ENCODE measurements at regions not wholly inside any gene's neighbourhood (a gene's known extent, or its start where the extent isn't known, plus 50 kb on each side); places are given as distances from the start of the nearest gene placed in this dataset.

DNA sequence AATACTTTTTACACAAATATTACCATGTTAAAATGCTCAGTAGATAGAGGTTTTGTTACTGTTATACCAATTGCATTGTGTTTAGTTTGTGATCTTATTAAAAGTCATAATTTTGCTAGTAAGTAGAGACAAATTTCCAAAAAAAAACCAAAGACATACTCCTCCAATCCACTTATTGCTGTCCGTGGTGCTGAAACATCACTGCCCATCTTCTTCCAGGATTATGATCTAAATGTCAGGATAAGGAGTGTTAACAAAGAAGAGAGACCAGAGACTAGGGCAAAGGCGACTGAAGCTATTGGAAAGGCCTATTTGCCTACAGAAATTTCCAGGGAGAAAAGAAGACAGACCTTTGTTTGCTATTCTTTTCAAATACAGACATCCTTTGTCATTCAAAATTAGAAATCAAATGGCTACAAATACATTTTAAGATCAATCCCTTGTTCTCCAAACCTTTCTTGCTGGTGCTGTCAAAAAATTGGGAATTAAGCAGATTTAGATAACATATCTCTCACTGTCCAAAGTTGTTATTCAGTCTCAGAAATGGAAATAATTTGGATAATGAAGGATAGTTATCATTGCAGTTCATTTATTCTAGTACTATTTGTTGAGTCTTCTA, 199.7 kb downstream of the C11orf91 start (continued):
- TF ChIP-seq TOE1 (IDR thresholded peaks at IDR 0.05; ENCODE audit: borderline replicate concordance) (no peak), TOE1 (CRISPR knock-in tag; IDR thresholded peaks at IDR 0.05; ENCODE audit: borderline replicate concordance, low read depth) (no peak), U2AF1 (optimal IDR thresholded peaks at IDR 0.05; ENCODE audit: low read depth, low read length) (no peak), RBM25 (IDR thresholded peaks at IDR 0.05; ENCODE audit: low read depth, low read length, severe bottlenecking) (no peak), ZNF511 (CRISPR knock-in tag; IDR thresholded peaks at IDR 0.05) (no peak), ZNF518B (CRISPR knock-in tag; IDR thresholded peaks at IDR 0.05) (no peak), KDM4B (IDR thresholded peaks at IDR 0.05; ENCODE audit: borderline replicate concordance in 2 of 2, low read depth in 1 of 2) (no peak), NELFE (IDR thresholded peaks at IDR 0.05; ENCODE audit: insufficient read depth, insufficient read length) (no peak)
- TF ChIP-seq, protein P1, sequence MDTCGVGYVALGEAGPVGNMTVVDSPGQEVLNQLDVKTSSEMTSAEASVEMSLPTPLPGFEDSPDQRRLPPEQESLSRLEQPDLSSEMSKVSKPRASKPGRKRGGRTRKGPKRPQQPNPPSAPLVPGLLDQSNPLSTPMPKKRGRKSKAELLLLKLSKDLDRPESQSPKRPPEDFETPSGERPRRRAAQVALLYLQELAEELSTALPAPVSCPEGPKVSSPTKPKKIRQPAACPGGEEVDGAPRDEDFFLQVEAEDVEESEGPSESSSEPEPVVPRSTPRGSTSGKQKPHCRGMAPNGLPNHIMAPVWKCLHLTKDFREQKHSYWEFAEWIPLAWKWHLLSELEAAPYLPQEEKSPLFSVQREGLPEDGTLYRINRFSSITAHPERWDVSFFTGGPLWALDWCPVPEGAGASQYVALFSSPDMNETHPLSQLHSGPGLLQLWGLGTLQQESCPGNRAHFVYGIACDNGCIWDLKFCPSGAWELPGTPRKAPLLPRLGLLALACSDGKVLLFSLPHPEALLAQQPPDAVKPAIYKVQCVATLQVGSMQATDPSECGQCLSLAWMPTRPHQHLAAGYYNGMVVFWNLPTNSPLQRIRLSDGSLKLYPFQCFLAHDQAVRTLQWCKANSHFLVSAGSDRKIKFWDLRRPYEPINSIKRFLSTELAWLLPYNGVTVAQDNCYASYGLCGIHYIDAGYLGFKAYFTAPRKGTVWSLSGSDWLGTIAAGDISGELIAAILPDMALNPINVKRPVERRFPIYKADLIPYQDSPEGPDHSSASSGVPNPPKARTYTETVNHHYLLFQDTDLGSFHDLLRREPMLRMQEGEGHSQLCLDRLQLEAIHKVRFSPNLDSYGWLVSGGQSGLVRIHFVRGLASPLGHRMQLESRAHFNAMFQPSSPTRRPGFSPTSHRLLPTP (IDR thresholded peaks at IDR 0.05; ENCODE audit: borderline replicate concordance, extremely low read depth, insufficient read length): no peak
- TF ChIP-seq, protein P2, sequence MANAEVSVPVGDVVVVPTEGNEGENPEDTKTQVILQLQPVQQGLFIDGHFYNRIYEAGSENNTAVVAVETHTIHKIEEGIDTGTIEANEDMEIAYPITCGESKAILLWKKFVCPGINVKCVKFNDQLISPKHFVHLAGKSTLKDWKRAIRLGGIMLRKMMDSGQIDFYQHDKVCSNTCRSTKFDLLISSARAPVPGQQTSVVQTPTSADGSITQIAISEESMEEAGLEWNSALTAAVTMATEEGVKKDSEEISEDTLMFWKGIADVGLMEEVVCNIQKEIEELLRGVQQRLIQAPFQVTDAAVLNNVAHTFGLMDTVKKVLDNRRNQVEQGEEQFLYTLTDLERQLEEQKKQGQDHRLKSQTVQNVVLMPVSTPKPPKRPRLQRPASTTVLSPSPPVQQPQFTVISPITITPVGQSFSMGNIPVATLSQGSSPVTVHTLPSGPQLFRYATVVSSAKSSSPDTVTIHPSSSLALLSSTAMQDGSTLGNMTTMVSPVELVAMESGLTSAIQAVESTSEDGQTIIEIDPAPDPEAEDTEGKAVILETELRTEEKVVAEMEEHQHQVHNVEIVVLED (CRISPR knock-in tag; IDR thresholded peaks at IDR 0.05): no peak

Data from K562 (cell line).